ENCODE measurements at regions not wholly inside any gene's neighbourhood (a gene's known extent, or its start where the extent isn't known, plus 50 kb on each side); places are given as distances from the start of the nearest gene placed in this dataset.

DNA sequence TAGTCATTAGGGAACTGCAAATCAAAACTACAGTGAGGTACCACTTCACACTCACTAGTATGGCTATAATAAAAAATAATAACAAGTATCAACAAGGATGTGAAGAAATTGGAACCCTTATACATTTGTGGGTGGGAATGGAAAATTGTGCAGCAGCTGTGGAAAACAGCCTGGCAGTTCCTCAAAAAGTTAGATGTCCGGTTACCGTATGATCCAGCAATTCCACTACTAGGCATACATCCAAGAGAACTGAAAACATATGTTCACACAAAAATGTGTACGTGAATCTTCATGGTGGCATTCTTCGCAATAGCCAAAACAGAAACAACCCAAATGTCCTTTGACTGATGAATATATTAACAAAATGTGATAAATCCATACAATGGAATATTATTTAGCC lies 187.9 kb upstream of the LYSMD4 start:
- H3K4me3 ChIP-seq (ENCODE audit: low read length) = no peak overlapping the region
- no peak for DNase-seq (ENCODE audit: low read depth)
- TF ChIP-seq, protein P1, sequence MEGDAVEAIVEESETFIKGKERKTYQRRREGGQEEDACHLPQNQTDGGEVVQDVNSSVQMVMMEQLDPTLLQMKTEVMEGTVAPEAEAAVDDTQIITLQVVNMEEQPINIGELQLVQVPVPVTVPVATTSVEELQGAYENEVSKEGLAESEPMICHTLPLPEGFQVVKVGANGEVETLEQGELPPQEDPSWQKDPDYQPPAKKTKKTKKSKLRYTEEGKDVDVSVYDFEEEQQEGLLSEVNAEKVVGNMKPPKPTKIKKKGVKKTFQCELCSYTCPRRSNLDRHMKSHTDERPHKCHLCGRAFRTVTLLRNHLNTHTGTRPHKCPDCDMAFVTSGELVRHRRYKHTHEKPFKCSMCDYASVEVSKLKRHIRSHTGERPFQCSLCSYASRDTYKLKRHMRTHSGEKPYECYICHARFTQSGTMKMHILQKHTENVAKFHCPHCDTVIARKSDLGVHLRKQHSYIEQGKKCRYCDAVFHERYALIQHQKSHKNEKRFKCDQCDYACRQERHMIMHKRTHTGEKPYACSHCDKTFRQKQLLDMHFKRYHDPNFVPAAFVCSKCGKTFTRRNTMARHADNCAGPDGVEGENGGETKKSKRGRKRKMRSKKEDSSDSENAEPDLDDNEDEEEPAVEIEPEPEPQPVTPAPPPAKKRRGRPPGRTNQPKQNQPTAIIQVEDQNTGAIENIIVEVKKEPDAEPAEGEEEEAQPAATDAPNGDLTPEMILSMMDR (conservative IDR thresholded peaks at IDR 0.05; ENCODE audit: low read depth, low read length) = no peak

DNA sequence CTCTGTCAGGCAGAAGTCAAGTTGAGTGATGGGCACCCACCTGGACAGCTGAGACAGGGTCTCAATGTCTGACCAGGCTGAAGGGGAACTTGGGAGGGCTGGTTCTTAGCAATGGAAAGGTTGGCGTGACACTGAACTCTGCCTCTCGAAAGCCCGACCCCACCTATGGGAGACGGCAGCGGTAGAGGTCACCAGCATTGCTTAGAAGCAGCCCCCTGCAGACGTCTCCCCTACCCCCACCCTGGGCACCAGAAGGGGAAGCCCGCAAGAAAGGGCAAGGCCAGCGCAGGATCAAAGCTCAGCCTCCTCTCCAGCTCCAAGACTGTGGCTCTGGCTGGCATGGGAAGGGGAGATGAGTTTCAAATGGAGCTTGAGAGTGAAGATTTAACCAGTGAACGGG lies 184.8 kb upstream of the LYSMD4 start:
- H3K4me3 ChIP-seq (ENCODE audit: low read length) = no peak overlapping the region
- no peak for DNase-seq (ENCODE audit: low read depth)
- TF ChIP-seq, protein P1 (conservative IDR thresholded peaks at IDR 0.05; ENCODE audit: low read depth, low read length) = no peak

DNA sequence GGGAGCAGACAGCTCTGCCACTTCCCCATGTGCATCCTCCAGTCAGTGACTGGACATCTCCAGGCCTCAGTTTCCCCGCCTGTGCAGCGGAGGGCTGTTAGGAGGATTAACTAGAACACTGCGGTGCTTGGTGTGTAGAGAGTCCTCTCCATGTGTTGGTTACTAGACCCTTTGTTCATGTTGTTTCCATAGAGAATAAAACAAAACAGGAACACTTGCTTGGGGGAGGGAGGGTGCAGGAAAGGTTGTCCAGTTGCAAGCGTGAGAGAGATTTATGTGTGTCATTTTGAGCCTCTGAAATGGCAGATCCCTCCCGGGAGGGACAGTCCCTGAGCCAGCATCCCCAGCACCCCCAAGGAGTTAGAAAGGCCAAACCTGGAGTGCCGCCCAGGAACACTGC lies 184.0 kb upstream of the LYSMD4 start:
- no peak overlapping the region for H3K4me3 ChIP-seq (ENCODE audit: low read length)
- no peak for DNase-seq (ENCODE audit: low read depth)
- TF ChIP-seq, protein P1 (conservative IDR thresholded peaks at IDR 0.05; ENCODE audit: low read depth, low read length) = no peak

DNA sequence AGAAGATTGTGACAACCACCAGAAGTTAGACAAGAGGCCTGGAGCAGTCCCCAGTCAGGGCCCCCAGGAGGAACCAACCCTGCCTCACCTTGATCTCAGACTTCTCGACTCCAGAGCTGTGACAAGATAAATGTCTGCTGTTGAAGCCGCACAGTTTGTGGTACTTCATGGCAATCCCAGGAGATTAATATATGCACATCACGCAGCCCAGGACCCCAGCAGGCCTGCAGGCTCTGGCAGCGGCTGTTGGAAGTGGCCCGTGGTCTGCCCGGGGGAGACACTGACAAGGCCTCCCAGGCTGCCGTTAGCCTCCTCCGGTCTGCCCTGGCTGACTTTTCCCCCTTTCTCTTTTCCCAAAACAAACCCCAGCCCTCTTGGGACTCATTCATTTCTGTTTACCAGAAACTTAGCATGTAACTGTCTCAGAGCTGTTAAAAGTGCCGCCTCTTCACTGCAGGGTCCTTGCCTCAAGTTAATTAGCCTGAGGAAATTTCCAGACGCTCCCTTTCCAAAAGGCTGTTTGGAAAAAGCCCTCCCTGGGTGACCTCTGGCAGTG lies 183.5 kb upstream of the LYSMD4 start:
- H3K4me3 ChIP-seq (ENCODE audit: low read length) = no peak overlapping the region
- TF ChIP-seq, protein P1 (conservative IDR thresholded peaks at IDR 0.05; ENCODE audit: low read depth, low read length) = no peak

DNA sequence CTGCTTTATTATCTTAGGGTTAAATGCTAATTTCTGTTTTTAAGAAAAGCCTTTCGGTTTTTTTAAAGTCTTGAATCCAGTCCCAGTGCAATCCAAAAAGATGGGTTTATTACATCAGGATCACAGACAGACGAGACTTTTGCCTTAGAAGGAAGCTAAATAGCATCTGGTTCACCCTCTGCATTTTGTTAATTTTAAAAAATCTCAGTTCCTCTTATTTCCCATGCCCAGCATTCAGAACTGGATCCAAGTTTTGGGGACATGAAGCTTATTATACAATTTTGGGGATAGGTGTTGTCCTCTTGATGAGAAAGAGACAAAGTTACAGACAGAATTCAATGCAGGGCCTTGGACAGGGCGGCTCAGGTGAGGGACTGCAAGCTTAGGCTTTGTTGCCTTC lies 181.5 kb upstream of the LYSMD4 start:
- no peak overlapping the region for H3K4me3 ChIP-seq (ENCODE audit: low read length)

More for the DNA sequence above, 183.5 kb upstream of the LYSMD4 start:
- no peak for DNase-seq (ENCODE audit: low read depth)

DNA sequence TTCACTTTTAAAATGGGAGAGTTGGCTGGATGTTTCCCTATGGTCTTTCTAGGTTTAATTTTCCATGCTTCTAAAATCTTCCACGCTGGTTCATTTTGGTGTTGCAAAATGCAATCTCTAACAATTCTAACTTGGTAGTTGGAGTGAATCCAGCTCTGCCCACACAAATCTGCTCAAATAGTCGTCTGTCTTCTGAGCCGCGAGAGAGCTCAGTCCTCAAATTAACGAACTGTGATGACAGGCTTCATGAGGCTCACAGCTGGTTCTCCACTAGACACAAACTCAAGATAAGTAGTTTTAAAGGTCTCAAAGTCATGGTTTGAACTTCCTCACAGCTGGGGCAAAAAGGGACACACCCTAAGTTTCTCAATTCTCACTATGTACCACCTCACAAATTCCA lies 178.6 kb upstream of the LYSMD4 start:
- DNase-seq (ENCODE audit: low read depth) = no peak
- TF ChIP-seq, protein P1 (conservative IDR thresholded peaks at IDR 0.05; ENCODE audit: low read depth, low read length) = no peak
- no peak overlapping the region for H3K4me3 ChIP-seq (ENCODE audit: low read length)

More for the DNA sequence above, 181.5 kb upstream of the LYSMD4 start:
- TF ChIP-seq, protein P1 (conservative IDR thresholded peaks at IDR 0.05; ENCODE audit: low read depth, low read length) = no peak
- no peak for DNase-seq (ENCODE audit: low read depth)

DNA sequence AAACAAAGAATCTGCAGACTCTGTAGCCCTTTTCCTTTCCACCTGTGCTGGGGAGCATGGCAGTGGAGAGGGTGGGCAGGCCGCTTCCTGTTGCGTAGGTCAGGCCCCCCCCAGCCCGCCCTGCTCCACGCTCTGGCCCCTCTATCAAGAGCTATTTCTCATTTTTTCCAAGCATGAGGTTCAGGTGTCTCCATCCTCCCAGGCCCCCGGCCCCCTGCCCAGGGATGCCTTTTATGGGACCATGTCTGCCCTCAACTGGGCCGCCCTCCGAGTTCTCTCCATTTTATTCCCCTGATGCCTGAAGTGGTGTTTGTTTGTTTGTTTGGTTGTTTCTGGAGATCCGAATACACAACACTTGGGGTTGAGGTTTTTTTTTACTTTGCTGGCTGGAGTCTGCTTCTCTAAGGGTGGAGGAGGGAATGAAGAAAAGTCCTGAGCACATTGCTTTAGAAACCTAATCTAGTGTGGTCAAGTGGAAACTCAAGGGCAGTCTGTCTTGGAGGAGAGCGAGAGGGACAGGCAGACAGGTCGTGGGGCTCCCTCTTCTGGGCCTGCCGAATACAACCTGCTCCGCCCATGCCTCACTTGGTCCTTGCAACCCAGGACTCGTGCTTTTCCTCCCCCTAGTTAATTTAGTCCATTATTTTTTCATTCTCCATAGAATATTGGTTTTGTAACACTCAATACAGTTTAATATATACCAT lies 176.5 kb upstream of the LYSMD4 start:
- no peak overlapping the region for H3K4me3 ChIP-seq (ENCODE audit: low read length)
- DNase-seq (ENCODE audit: low read depth) = no peak
- TF ChIP-seq, protein P1 (conservative IDR thresholded peaks at IDR 0.05; ENCODE audit: low read depth, low read length) = peak; percentile 39

All from retinal pigment epithelial cell (primary cell).